HG03457 (cell line): ENCODE measurements at regions not wholly inside any gene's neighbourhood (a gene's known extent, or its start where the extent isn't known, plus 50 kb on each side); places are given as distances from the start of the nearest gene placed in this dataset.
A peak's percentile ranks its signal among the peaks of the same experiment; 100 is the strongest.
"Not testable (repeated sequence)": the region's sequence is repeated elsewhere in the genome, so short reads cannot be mapped to it uniquely, and the experiment has no call there.

ENCODE experiments used
- ATAC-seq: cut with Tn5 transposase; IDR thresholded peaks from one replicate; pipeline ENCODE4 v1.9.1; 2021; ENCODE audit warnings: moderate number of reproducible peaks; ENCODE audit not compliant: unreplicated experiment

GRCh38 chr10:5268743-5269142 is 72.1 kb downstream of the AKR1C4 start:
- no peak for ATAC-seq

GRCh38 chr10:5269791-5270190 is 73.2 kb downstream of the AKR1C4 start:
- no peak for ATAC-seq

DNA sequence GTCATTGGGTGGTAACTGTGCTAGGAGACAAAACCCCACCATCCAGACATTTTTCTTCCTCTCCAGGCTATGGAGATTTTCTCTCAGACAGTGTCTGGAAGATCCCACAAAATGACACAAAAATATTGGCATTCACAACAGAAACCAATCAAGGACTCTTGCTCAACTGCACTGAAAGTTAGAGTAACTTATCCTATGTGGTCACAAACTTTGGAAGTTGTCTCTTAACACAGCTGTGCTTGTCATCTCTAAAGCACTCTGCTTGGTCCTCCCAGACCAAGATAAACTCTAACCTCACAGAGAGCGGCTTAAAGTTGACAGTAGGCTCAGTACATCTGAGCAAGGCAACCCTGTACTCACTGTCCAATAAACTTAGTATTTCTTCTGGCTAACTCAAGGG is 74.9 kb downstream of the AKR1C4 start:
- ATAC-seq, result no peak

DNA sequence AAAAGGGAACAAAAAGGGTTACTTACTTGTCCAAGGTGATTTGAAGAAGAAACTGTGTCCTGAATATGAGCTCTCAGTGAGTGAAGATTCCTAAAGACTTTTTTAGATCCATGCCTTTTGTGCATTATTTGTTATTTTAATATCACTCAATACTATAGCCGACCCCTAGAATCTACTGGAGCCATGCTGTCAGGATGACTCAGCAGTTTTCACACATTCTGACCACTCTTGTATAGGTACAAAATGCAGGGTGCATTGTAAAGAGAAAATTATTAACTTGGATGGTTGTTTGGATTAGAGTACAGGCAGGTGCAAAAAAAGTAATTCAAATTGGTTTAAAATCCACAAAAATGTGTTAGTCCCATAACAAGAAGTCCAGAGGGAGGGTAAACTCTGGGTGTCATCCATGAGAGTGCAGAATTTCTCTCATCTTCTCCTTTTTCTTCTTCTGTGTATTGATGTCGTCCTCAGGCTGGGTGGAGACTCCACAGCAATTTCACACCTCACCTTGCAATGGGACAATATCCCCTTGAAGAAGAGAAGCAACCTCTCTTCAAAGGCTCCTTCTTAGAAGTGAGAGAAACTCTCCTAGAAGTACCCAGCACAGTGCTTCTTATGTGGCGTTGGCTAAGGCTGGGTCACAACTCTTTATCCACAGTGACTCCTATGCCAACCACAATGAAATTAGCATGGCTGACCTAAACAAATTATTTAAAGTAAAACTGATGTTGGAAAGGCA is 75.6 kb downstream of the AKR1C4 start:
- no peak for ATAC-seq

- ATAC-seq, result no peak
Observed at GRCh38 chr10:5274795-5275194, 78.2 kb downstream of the AKR1C4 start.

DNA sequence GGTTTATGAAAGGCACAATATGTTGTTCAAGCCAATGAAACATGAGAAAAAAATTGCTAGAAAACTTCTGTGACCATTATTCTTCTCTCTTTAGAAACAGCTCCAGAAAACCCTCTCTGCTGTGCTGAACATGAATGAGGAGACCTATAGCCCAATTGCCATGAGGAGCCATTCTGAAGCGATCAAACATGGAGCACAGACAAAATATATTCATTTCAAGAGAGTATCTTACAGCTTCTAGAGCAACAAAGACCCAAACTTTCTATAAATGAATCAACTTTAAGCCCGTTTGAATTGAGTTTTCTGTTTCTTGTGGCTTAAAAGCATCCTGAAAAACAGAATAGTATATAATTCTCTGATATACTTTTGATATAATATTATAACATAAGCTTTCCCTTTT is 83.4 kb upstream of the UCN3 start:
- no peak for ATAC-seq

DNA sequence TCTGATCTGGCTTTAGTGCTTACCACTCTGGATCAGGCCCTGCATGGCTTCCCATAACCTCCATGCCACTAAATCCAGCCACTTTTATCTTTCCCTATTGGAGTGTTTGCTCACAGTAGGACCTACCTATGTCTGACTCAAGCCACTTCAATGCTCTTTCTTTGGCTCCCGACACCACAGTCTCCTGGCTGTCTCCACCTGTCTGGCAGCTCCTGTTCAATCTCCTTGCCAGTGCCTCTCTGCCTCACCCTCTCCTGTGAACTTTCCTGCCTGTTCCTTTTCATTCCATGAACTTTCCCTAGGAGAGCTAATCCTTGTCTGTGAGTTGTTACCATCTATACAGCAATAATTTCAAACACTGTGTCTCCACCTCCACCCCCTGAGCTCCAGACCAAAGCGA is 82.6 kb upstream of the UCN3 start:
- no peak for ATAC-seq

DNA sequence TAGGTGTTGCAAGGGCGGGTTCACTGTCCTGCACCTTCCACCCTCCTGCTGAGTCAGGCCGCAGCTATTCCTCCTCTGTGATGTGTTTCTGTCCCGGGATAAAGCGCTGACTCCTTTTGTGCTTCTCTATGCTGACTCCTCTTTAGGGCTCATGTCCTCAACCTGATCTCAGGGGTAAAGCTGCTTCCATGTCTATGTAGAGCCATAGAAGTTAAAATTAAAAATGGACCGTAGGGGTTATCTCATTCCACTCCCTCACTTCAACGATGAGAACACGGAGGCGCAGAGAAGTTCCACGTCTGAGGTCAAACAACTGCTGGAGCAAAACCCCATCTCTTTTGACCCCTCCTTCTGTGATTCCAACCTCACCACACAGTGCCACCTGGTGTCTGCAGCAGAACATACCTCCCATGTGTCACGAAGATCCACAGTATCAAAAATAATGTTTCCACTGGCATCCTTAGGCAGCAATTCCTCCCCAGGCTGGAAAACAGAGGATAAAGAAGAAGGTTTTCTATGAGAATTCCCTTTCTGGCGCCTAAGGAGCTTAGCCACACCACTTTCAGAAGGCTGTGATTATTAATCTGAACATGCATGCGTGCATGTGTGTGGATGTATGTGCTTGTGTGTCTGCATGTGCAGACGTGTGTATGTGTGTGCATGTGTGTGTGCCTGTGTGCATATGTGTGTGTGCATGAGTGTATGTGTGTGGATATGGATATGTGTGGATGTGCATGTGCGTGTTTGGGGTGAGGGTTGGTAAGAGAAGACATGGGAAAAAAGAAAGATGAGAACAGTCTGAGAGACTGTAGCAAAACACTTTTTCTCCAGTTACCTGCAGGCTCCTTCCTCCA is 81.2 kb upstream of the UCN3 start:
- peak; percentile 70 for ATAC-seq

- peak; percentile 50 for ATAC-seq
Observed at GRCh38 chr10:5284311-5285057, 80.3 kb upstream of the UCN3 start.

DNA sequence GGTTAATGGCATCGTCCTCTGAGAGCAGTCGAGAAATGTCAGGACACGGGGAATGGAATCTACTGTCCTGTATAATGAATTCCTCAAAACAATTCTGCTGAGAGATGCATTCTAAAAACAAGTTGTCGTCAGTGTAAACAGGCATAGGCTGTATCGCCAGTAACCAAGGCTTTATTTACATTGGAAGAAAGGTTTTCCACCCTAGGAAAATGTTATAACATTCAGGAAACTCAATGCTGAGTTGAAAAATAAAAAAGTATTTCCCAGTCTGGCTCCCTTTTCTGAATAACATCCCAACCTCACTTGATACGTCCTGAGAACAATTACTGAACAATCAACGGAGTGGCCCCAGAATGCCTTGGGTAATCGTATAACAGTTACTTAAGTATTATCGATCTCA is 79.6 kb upstream of the UCN3 start:
- no peak for ATAC-seq

DNA sequence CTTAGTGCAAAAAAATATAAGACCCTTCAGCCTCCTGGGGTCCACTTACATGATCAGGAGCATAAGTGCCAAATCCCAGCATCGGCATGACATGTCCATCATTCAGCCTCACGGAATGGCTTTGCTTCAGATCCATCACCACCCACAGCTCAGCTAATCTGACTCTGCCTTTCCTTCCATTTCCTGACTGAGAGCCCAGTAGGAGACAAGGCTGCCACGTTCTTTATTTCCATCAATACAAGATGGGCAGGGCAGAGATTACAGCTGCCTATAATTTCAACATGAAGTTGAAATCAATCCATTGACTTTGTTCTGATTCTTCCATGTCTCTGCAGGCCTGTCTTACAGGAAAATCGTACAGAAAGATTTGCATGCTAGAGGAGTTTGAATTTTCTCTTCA is 76.4 kb upstream of the UCN3 start:
- ATAC-seq, result no peak

DNA sequence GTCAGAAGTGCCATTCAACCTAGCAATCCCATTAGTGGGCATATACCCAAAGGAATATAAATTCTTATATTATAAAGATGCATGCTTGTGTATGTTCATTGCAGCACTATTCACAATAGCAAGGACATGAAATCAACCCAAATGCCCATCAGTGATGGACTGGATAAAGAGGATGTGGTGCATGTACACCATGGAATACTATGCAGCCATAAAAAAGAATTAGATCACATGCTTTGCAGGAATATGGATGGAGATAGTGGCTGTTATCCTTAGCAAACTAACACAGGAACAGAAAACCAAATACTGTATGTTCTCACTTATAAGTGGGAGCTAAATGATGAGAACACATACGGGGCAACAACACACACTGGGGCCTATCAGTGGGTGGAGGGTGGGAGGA is 75.5 kb upstream of the UCN3 start:
- ATAC-seq, result not testable (repeated sequence)

DNA sequence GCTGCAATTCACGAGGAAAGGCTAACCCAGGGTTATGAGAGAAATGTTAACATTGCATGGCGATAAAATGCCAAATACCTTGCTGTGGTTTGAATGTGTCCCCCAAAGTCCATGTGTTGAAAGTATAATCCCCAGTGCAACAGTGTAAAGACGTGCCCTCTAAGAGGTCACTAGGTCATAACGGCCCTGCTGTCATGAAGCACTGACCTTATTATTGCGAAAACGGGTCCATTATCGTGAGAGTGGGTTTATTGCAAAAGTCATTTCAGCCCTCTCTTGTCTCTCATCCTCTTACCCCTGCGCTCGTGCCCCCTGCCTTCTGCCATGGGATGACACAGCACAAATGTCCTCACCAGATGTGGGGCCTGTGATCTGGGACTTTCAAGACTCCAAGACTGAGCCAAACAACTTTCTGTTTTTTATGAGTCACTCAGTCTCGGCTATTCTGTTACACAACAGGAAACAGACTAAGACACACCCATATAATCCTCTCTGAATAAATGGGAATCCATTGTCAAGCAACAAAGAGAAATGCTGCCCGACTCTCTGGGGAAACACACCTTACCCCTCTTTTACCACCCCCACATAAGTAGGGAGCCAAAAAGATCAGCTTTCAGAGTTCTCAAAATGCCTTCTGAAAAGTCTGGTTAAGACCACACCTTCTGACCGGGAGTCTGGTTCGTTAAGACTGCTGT is 73.1 kb upstream of the UCN3 start:
- no peak for ATAC-seq

DNA sequence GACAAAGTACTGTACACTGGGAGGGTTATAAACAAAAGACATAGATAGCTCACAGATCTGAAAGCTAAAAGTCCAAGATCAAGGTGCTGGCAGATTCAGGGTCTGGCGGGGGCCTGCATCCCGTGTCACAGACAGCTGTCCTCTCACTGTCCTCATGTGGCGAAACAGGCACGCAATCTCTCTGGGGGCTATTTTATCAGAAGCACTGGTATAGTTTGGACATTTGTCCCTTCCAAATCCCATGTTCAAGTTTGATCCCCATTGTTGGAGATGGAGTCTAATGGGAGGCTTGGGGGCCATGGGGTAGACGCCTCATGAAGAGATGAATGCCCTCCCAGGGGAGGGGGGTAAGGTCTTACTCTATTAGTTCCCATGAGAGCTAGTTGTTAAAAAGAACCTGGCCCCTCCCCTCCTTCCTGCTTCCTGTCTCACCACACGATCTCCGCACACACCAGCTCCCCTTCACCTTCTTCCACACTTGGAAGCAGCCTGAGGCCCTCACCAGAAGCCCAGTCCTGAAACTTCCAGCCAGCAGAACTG is 72.5 kb upstream of the UCN3 start:
- ATAC-seq, result no peak

DNA sequence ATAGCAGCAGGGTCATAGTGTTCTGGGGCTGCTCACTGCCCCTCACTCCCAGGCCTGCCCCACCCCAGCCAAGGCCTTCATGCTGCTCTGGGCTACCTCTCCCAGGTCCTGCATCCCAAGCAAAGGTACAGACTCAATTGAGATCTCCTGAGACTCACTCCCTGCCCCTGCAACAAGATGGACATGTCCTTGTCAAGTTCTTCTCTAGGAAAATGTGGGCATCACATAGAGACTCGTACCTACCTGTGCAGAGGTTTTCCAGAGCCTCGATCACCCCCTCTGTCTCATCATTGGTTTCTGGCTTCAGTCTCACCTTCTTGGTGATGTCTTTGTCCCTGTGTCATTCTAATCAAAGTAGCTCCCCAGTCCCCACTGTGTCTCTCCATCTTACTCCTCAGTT is 71.8 kb upstream of the UCN3 start:
- not testable (repeated sequence) for ATAC-seq

DNA sequence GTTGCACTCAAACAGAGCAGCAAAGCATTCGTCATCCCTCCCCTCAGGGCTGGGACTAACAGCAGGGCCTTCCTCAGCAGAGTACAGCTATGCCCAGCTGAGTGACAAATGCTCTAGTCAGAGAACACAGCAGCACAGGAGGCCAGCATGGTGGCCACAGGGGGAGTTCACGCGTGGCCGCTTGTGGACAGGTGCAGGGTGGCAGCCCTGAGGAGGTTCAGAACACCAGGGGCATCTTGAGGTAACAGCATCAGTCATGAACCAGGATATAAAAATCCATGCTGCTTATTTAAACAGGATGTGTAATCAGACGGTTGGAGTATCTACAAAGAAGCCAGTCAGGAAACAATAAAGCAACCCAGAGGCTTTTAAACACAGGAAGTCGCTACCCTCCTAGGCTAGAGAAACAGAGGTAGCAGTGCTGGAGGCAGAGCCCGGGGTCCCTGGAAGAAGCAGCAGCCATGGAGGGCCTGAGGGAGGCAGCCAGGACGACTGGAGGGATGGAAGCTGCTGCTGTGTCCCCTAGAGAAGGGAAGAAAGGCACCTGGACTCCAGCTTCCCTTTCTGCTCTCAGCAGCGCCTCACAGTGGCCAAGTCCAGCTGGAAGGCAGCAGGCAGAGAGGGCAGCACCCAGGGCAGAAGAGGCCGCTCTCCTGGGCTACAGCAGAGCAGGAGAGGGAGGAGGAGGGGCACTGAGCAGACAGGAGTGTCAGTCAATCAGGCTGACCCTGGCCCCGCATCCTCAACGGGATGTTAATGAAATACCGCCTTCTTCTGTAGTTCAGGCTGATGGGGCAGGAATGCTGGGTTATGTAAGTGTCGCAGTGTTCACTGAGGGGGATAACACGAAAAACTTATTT is 70.8 kb upstream of the UCN3 start:
- no peak for ATAC-seq

- no peak for ATAC-seq
Observed at GRCh38 chr10:5297466-5297865, 67.3 kb upstream of the UCN3 start.

GRCh38 chr10:5297996-5298395 is 66.8 kb upstream of the UCN3 start:
- ATAC-seq, result no peak

GRCh38 chr10:5299950-5300349 is 64.8 kb upstream of the UCN3 start:
- ATAC-seq, result no peak

DNA sequence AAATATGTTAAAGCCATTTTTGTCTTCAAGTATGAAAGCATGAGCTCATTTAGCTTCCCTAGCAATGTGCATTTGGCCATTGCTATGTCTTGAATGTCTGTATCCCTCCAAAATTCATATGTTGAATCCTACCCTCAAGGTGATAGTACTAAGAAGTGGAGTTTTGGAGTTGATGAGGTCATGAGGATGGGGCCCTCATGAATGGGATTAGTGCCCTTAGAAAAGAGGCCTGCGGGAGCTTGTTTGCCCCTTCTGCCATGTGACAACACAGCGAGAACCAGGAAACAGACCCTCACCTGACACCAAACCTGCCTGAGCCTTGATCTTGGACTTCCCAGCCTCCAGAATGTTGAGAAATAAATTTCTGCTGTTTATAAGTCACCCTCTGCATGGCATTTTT is 61.3 kb upstream of the UCN3 start:
- no peak for ATAC-seq
